Cerebellar cortex (tissue), 1 donor: ENCODE measurements at regions not wholly inside any gene's neighbourhood (a gene's known extent, or its start where the extent isn't known, plus 50 kb on each side); places are given as distances from the start of the nearest gene placed in this dataset.
A peak's percentile ranks its signal among the peaks of the same experiment; 100 is the strongest.

ENCODE experiments used
- DNase-seq: peaks from one replicate; pipeline ENCODE4 v3.0.0-alpha.2; 2015; ENCODE audit warnings: low spot score

- DNase-seq, result no peak
These were observed 267.9 kb upstream of the PKDCC start for GRCh38 chr2:41779888-41780287.

GRCh38 chr2:41782306-41783158 is 265.3 kb upstream of the PKDCC start:
- peak; percentile 48 for DNase-seq

GRCh38 chr2:41784496-41784895 is 263.3 kb upstream of the PKDCC start:
- no peak for DNase-seq

GRCh38 chr2:41785251-41786022 is 262.4 kb upstream of the PKDCC start:
- DNase-seq, result no peak

- DNase-seq, result no peak
These were observed 256.3 kb upstream of the PKDCC start for GRCh38 chr2:41791523-41791922.

- DNase-seq, result no peak
These were observed 244.5 kb upstream of the PKDCC start for GRCh38 chr2:41803361-41803760.

GRCh38 chr2:41806286-41806685 is 241.5 kb upstream of the PKDCC start:
- no peak for DNase-seq

- no peak for DNase-seq
These were observed 226.7 kb upstream of the PKDCC start for GRCh38 chr2:41821167-41821566.

GRCh38 chr2:41826921-41827320 is 220.9 kb upstream of the PKDCC start:
- no peak for DNase-seq

- no peak for DNase-seq
These were observed 220.4 kb upstream of the PKDCC start for GRCh38 chr2:41827354-41827971.

- DNase-seq, result no peak
These were observed 219.7 kb upstream of the PKDCC start for GRCh38 chr2:41828052-41828643.

- no peak for DNase-seq
These were observed 218.8 kb upstream of the PKDCC start for GRCh38 chr2:41829052-41829451.

- DNase-seq, result no peak
These were observed 217.2 kb upstream of the PKDCC start for GRCh38 chr2:41830600-41830999.

GRCh38 chr2:41832218-41832617 is 215.6 kb upstream of the PKDCC start:
- no peak for DNase-seq

- no peak for DNase-seq
These were observed 212.4 kb upstream of the PKDCC start for GRCh38 chr2:41835401-41835800.

- DNase-seq, result no peak
These were observed 210.9 kb upstream of the PKDCC start for GRCh38 chr2:41836948-41837347.

- no peak for DNase-seq
These were observed 210.2 kb upstream of the PKDCC start for GRCh38 chr2:41837610-41838009.

GRCh38 chr2:41840702-41841551 is 206.9 kb upstream of the PKDCC start:
- peak; percentile 97 for DNase-seq

- DNase-seq, result no peak
These were observed 200.9 kb upstream of the PKDCC start for GRCh38 chr2:41846962-41847361.

GRCh38 chr2:41847744-41848441 is 199.9 kb upstream of the PKDCC start:
- DNase-seq, result no peak

GRCh38 chr2:41851554-41851953 is 196.3 kb upstream of the PKDCC start:
- no peak for DNase-seq
